Duodenal mucosa (tissue), 2 donors: ENCODE measurements at regions not wholly inside any gene's neighbourhood (a gene's known extent, or its start where the extent isn't known, plus 50 kb on each side); places are given as distances from the start of the nearest gene placed in this dataset.
"Not testable (repeated sequence)": the region's sequence is repeated elsewhere in the genome, so short reads cannot be mapped to it uniquely, and the experiment has no call there.

Experiments
- H3K27ac ChIP-seq: one replicate; pipeline ENCODE4 v1.7.0; 2013; ENCODE audit warnings: low read depth, low read length
- H3K27me3 ChIP-seq, 2 donors: one replicate each; pipeline ENCODE4 v1.7.0; 2013; ENCODE audit warnings: low read length in 2 of 2, control low read depth in 1 of 2; ENCODE audit not compliant: insufficient read depth in 2 of 2, control insufficient read depth in 1 of 2
- H3K36me3 ChIP-seq, 2 donors: one replicate each; pipeline ENCODE4 v1.7.0; 2013; ENCODE audit warnings: low read length in 2 of 2, control low read depth in 1 of 2; ENCODE audit not compliant: insufficient read depth in 2 of 2, control insufficient read depth in 1 of 2
- H3K4me1 ChIP-seq, 2 donors: one replicate each; pipeline ENCODE4 v1.7.0; 2013; ENCODE audit warnings: low read length in 2 of 2, control low read depth in 1 of 2; ENCODE audit not compliant: insufficient read depth in 2 of 2, control insufficient read depth in 1 of 2
- H3K4me3 ChIP-seq, 2 donors: one replicate each; pipeline ENCODE4 v1.7.0; 2013; ENCODE audit warnings: low read length in 2 of 2, low read depth in 1 of 2
- H3K9ac ChIP-seq, 2 donors: one replicate each; pipeline ENCODE4 v1.7.0; 2013; ENCODE audit warnings: low read length in 2 of 2, low read depth in 1 of 2
- H3K9me3 ChIP-seq, 2 donors: one replicate each; pipeline ENCODE4 v1.7.0; 2013; ENCODE audit warnings: low read length in 2 of 2, control low read depth in 1 of 2; ENCODE audit not compliant: control insufficient read depth in 1 of 2

- H3K27ac ChIP-seq: no peak overlapping the region
Measured at GRCh38 chr16:50497592-50497991, 50.6 kb upstream of the NKD1 start.

GRCh38 chr16:50496990-50497389, 51.2 kb upstream of the NKD1 start:
- Histone ChIP-seq H3K9me3 (no peaks in the 10 kb centered on the region), H3K27me3 (no peaks in the 10 kb centered on the region), H3K9ac (no peak overlapping the region), H3K4me3 (no peak overlapping the region), H3K4me1 (no peaks in the 10 kb centered on the region), H3K36me3 (no peaks in the 10 kb centered on the region), H3K27ac (no peak overlapping the region)

More at GRCh38 chr16:50497592-50497991, 50.6 kb upstream of the NKD1 start:
- H3K4me1 ChIP-seq: no peaks in the 10 kb centered on the region
- H3K9me3 ChIP-seq: no peaks in the 10 kb centered on the region
- no peak overlapping the region for H3K9ac ChIP-seq
- H3K36me3 ChIP-seq: no peaks in the 10 kb centered on the region
- no peak overlapping the region for H3K4me3 ChIP-seq
- H3K27me3 ChIP-seq: no peaks in the 10 kb centered on the region

- Histone ChIP-seq H3K9me3 (no peaks in the 10 kb centered on the region), H3K4me1 (no peaks in the 10 kb centered on the region), H3K9ac (no peak overlapping the region), H3K27me3 (no peaks in the 10 kb centered on the region), H3K4me3 (no peak overlapping the region), H3K36me3 (no peaks in the 10 kb centered on the region), H3K27ac (no peak overlapping the region)
Measured at GRCh38 chr16:50495673-50496072, 52.5 kb upstream of the NKD1 start.

DNA sequence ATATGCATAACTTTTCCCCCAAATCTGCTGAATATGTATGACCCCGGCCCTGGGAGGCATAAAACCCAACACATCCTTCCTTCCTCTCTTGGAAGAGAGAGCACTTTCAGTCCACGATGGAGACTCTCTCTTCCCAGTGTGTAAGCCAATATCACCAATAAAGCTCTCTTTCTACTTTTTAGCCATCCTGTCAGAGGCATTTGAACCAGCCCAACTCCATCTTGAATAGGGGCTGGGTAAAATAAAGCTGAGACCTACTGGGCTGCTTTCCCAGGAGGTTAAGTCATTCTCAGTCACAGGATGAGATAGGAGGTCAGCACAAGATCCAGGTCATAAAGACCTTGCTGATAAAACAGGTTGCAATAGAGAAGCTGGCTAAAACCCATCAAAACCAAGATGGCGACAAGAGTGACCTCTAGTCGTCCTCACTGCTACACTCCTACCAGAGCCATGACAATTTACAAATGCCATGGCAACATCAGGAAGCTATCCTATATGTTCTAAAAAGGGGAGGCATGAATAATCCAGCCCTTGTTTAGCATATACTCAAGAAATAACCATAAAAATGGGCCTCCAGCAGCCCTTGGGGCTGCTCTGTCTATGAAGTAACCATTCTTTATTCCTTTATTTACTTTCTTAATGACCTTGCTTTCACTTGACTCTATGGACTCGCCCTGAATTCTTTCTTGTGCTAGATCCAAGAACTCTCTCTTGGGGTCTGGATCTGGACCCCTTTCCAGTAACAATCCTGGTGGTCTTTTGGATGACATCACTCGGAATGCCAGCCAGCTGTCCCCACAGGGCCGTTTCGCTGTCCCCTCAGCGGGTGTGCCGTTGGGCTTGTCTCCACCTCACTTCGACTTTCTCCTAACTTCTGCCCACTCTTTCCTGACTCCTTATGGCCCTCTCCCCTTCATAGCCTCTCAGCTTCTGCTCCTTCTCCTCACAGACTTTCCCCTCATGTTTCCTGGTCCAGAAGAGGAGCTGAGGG, 53.4 kb upstream of the NKD1 start:
- Histone ChIP-seq H3K36me3 (no peaks in the 10 kb centered on the region), H3K4me1 (no peaks in the 10 kb centered on the region), H3K4me3 (no peak overlapping the region), H3K9ac (no peak overlapping the region), H3K27ac (no peak overlapping the region), H3K27me3 (no peaks in the 10 kb centered on the region), H3K9me3 (no peaks in the 10 kb centered on the region)

- no peak overlapping the region for H3K9ac ChIP-seq
- no peaks in the 10 kb centered on the region for H3K4me1 ChIP-seq
- H3K36me3 ChIP-seq: no peaks in the 10 kb centered on the region
- H3K4me3 ChIP-seq: no peak overlapping the region
- H3K9me3 ChIP-seq: no peaks in the 10 kb centered on the region
- no peaks in the 10 kb centered on the region for H3K27me3 ChIP-seq
- H3K27ac ChIP-seq: no peak overlapping the region
Measured at GRCh38 chr16:50491516-50491915, 56.7 kb upstream of the NKD1 start.

GRCh38 chr16:50490828-50491227, 57.4 kb upstream of the NKD1 start:
- Histone ChIP-seq H3K27ac (no peak overlapping the region), H3K27me3 (no peaks in the 10 kb centered on the region), H3K4me1 (no peaks in the 10 kb centered on the region), H3K9ac (no peak overlapping the region), H3K9me3 (no peaks in the 10 kb centered on the region), H3K36me3 (no peaks in the 10 kb centered on the region), H3K4me3 (no peak overlapping the region)

DNA sequence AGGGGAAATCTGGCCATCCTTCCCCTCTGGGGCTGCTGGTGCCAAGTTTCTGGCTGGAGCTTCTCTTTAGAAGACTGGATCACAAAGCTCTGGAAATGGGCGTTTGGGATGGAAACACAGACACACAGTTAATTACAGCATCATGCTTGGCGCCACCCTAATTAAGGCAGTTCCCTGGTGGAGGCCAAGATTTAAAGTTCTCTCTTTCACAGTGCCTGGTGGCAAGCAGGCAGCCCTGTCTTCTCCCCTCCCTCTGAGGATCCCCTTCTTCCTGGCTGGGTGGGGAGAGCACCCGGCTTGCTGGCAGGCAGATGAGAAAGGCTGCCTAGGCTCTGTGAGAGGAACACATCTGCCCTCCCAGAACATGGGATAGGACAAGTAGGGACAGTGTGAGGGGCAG, 59.0 kb upstream of the NKD1 start:
- Histone ChIP-seq H3K9me3 (peaks cover 0 to 7% of the 10 kb centered on the region in 2 donors), H3K4me1 (no peaks in the 10 kb centered on the region), H3K27ac (no peak overlapping the region), H3K27me3 (no peaks in the 10 kb centered on the region), H3K4me3 (no peak overlapping the region), H3K9ac (no peak overlapping the region), H3K36me3 (no peaks in the 10 kb centered on the region)

DNA sequence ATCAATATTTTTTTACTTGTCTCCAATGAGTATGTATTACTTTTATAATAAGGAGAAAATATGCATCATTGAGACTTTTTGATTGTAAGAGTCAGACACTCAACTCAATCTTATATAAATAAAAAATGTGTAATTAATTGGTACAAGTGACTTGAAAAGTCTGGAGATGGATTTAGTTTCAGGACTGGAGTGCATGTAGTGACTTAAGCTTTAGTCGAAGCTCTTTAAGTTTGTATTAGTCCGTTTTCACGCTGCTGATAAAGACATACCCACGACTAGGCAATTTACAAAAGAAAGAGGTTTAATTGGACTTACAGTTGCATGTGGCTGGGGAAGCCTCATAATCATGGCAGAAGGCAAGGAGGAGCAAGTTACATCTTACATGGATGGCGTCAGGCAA, 60.7 kb upstream of the NKD1 start:
- no peak overlapping the region for H3K9ac ChIP-seq
- H3K4me3 ChIP-seq: no peak overlapping the region
- no peaks in the 10 kb centered on the region for H3K36me3 ChIP-seq
- H3K4me1 ChIP-seq: no peaks in the 10 kb centered on the region
- peaks cover 0 to 7% of the 10 kb centered on the region in 2 donors for H3K9me3 ChIP-seq
- H3K27me3 ChIP-seq: no peaks in the 10 kb centered on the region
- H3K27ac ChIP-seq: no peak overlapping the region

- not testable (repeated sequence) for H3K4me1 ChIP-seq, H3K36me3 ChIP-seq, H3K27me3 ChIP-seq
Measured at GRCh38 chr16:50486162-50486561, 62.0 kb upstream of the NKD1 start.

GRCh38 chr16:50485232-50485631, 63.0 kb upstream of the NKD1 start:
- Histone ChIP-seq H3K36me3 (no peaks in the 10 kb centered on the region), H3K9ac (no peak overlapping the region), H3K27me3 (no peaks in the 10 kb centered on the region), H3K9me3 (peaks cover 0 to 7% of the 10 kb centered on the region in 2 donors), H3K4me1 (no peaks in the 10 kb centered on the region), H3K4me3 (no peak overlapping the region), H3K27ac (no peak overlapping the region)

More at GRCh38 chr16:50486162-50486561, 62.0 kb upstream of the NKD1 start:
- H3K9me3 ChIP-seq, H3K9ac ChIP-seq, H3K4me3 ChIP-seq, H3K27ac ChIP-seq: not testable (repeated sequence)
